Skin of body (tissue), 1 donor: ENCODE measurements at regions not wholly inside any gene's neighbourhood (a gene's known extent, or its start where the extent isn't known, plus 50 kb on each side); places are given as distances from the start of the nearest gene placed in this dataset.
"Not testable (repeated sequence)": the region's sequence is repeated elsewhere in the genome, so short reads cannot be mapped to it uniquely, and the experiment has no call there.

Experiments
- DNase-seq: peaks from one replicate; lab custom pipeline; 2025; lab: John Stamatoyannopoulos, UW

DNA sequence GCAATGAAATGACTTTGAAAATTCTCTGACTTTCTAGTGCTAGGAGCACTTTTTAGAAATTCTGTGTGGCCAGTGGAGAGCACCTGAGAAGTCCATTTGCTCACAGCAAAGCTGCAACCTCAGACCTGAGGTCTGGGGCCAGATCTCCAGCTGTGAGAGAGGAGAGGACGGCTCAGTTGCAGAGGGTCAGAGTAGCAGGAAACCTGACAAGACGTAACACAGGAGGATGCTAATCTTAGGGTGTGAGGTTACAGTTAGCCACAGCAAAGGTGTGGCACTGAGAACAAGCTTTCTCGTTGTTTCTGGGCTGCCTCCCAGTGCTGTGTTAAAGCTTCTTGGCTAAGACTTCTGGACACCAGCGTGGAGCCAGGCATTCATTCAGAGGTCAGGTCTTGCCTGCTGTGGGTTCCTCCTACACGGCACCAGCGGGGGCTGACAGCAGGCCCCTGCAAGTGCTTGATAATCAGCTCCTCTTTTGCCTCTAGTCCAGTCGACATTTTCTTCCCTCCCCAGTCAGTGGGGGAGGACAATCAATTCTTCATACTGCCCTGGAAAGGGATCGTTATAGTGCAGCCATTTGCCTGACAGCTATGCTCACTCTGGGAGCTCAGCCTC lies 435.4 kb upstream of the DPP6 start:
- DNase-seq = no peak

DNA sequence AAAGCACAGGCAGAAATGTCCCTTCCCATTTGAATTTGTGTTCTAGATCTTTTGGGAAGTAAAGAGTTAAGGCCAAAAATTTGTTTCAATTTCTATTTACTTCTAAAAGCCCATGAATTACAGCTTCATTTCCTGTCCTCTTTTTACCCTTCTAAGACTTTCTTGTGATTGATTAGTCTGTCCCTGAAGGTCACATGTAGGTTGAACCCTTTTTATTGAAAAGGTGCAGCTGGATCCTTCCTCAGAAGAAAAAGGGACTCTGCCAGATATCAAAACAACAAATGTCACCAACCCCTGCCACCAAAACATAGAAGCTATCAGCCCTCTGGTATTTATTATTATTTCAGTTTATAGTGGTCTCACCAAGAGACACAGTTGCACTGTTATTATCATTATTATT lies 424.9 kb upstream of the DPP6 start:
- DNase-seq = no peak

- no peak for DNase-seq
Observed at GRCh38 chr7:153628406-153628805, 423.8 kb upstream of the DPP6 start.

GRCh38 chr7:153628825-153629224 lies 423.4 kb upstream of the DPP6 start:
- DNase-seq = no peak

DNA sequence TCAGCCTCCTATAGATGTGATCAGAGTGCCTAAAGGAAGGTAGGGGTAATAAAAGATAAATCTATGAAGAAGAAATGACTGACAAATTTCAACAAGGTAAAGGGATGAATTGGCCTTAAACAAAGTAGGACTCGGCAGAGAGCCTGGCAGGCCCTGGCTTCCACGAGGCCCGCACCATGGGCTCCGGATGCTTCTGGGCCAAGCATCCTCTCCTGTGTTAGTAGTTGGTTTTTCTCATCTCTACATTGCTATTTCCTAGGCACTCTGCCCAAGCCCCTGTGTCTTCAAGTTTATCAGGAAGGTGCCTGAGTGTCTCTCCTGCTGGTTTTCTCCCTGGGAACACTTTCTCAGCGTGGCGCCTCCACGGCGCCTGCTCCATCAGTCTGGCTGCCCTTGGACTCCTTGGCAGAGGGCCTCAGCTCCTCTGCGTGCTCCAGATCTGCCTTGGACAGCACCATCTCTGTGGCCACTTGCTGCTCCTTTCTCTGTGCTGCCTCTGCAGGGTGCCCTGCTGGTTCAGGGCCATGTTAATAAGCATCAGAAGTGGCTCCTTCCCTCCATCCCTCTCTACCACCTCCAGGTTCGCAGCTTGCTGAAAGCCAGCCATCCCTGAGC lies 413.3 kb upstream of the DPP6 start:
- DNase-seq = no peak

DNA sequence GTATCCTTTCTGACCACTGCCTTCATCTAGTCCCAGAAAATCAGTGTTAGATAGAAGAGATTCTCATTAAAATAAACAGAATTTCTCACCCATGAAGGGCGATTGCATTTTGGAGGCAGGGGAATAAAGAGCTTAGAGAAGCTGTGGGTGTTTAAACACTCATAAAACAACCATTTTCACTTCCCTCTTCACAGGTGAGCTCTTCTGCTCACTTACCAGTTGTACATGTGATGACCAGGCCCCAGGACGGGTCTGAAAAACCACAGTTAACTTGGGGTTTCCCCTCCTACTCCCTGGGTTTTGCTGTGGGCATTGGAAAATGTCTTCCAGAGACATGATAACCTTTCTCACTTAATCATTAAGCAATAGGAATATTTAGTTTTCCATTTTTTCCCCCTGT lies 411.6 kb upstream of the DPP6 start:
- no peak for DNase-seq

DNA sequence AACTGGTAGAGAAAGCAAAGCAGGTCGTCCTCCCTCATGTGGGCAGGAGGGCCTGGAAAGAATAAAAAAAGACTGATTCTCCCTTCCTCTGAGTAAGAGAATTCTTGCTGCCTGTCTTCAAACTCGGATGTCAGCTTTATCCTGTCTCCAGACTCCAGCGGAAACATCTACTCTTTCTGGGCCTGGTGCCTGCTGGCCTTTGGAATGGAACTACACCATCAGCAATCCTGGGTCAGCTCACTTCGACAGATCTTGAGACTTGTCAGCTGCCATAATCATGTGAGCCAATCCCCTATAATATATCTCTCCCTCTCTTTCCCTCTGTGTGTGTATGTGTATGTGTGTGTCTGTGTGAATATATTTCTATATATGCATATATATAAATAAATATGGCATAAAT lies 411.0 kb upstream of the DPP6 start:
- no peak for DNase-seq

DNA sequence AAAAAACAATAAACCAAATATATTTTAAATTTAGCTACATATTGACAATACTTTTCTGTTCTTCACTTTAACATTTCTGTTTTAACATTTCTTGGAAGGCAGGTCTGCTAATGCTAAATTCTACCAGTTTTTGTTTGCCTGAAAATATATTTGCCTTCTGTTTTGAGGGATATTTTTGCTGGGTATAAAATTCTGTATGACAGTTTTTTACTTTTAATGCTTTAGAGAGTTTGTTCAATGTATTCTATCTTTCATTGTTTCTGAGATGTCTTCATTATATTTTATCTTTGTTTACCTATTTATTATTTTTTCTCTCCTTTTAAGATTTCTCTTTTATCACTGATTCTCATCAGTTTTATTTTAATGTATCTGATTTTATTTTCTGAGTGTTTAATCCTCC lies 409.2 kb upstream of the DPP6 start:
- DNase-seq = no peak

DNA sequence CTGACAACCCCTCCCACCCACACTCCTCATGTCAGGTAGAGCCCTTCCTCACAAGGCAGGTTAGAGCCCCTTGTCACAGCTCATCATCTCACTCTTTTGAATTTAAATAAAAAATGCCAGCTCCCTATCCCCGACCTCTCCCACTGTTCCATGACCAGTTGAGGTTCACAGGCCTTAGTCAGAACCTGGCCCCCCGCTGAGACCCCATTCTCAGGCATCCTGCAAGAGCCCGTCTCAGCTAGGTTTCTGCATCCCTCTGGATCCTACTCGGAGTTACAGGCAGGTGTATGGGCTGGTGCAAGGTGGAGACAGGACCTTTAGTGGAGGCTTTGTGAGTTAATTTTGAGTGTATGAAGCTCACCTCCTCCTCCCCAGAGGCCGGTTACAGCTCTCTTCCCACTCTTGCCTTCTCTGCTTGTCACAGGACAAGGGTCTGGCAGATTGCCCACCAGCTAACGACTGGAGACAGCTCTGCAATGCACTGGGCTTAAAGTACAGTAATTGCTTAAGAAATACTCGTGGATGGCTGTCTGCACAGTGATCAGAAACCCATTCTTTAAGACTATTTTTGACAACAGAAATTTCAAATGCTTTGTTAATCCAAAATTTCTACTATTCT lies 394.9 kb upstream of the DPP6 start:
- DNase-seq = no peak

- DNase-seq = no peak
Observed at GRCh38 chr7:153675131-153675530, 377.1 kb upstream of the DPP6 start.

GRCh38 chr7:153682628-153683027 lies 369.6 kb upstream of the DPP6 start:
- no peak for DNase-seq

DNA sequence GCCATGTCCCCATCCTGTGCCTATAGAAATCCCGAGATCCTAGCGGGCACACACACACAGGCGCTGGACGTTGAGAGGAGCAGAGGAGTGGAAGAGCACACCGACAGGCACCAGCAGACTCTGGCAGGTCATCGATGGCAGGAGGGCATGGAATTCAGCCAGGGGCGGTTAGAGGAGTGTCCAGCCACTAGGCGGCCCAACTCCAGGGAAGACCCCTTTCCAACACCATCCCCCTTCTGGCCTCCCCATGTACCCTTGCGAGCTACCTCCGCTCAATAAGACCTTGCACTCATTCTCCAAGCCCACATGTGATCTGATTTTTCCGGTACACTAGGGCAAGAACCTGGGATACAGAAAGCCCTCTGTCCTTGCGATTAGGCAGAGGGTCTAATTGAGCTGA lies 356.0 kb upstream of the DPP6 start:
- no peak for DNase-seq

GRCh38 chr7:153698046-153698445 lies 354.2 kb upstream of the DPP6 start:
- DNase-seq = no peak

- DNase-seq = no peak
Observed at GRCh38 chr7:153701678-153702077, 350.5 kb upstream of the DPP6 start.

GRCh38 chr7:153723892-153724291 lies 328.3 kb upstream of the DPP6 start:
- DNase-seq = not testable (repeated sequence)

- DNase-seq = not testable (repeated sequence)
Observed at GRCh38 chr7:153731504-153731903, 320.7 kb upstream of the DPP6 start.

DNA sequence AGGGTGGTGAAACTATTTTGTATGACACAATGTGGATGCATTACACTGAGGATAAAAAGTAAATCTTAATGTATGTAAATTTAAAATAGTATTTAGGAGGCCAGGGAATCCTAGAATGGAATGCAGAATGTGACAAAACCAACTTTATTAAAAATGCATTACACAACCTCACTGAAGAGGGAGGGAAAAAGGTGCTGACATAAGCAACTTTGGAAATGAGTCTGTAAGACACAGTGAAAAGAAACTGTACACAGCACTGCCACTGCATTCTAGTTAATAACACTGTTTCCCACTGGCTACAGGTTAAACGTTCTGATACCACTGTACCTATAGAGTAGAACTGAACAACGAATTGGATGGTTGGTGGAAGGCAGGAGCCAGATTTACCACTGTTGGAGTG lies 308.8 kb upstream of the DPP6 start:
- DNase-seq = not testable (repeated sequence)

GRCh38 chr7:153747969-153748368 lies 304.2 kb upstream of the DPP6 start:
- DNase-seq = not testable (repeated sequence)

- DNase-seq = not testable (repeated sequence)
Observed at GRCh38 chr7:153748885-153749284, 303.3 kb upstream of the DPP6 start.

DNA sequence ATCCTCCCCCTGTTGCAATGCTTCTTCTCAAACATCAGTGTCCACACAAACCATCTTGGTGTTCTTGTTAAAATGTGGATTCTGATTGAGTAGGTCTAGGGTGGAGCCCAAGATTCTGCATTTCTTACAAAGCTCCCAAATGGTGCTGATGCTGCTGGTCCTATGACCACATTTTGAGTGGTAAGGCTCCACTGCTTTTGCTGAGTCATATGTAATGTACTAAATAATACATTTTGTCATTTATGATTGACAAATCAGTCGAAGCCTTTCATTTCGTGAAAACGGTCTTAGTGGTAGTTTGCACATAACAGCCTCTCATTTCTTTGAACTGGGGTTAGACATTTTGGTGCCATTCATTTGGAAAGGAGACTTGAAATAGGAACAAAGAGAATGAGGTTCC lies 286.3 kb upstream of the DPP6 start:
- not testable (repeated sequence) for DNase-seq

DNA sequence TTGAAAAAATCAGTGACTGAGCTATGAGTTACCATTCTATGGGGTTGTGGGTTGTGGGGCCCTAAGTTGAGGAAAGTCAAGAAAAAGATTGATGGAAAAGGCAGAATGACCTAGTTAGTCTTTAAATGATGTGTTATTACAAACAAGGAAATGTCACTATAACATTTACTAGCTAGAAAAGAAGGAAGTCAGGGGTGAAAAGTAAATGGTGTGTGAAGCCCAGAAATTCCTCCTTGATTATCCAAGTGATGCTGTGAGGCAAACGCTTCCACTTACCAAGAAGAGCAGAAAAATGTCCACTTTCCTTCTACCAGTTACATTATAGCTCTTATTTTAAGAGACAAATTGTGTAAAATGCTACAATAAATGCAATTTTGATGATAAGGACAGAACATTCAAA lies 285.3 kb upstream of the DPP6 start:
- not testable (repeated sequence) for DNase-seq

- no peak for DNase-seq
Observed at GRCh38 chr7:153772966-153773365, 279.2 kb upstream of the DPP6 start.

- DNase-seq = not testable (repeated sequence)
Observed at GRCh38 chr7:153776940-153777339, 275.3 kb upstream of the DPP6 start.
